ENCODE measurements at regions not wholly inside any gene's neighbourhood (a gene's known extent, or its start where the extent isn't known, plus 50 kb on each side); places are given as distances from the start of the nearest gene placed in this dataset.

DNA sequence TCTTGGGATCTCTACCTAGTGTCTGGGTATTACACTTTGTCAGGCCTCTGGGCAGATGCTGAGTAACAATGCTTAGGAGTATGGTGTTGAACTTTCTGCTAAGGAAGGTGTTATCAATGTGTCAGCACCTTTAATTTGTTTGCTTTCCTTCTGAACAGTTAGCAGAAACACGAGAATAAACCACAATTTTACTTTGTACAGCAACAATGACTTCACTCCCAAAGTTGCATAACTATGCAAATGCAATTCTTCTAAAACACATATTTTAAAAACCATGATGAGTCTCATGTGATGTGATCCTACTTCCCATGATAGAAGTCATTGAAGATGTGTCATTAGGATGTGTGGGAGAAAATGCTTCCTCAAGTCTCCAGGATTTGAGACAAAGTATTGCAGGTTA, 155.0 kb downstream of the POSTN start:
- no peak for DNase-seq
- no peaks in the 10 kb centered on the region for H3K9me3 ChIP-seq (ENCODE audit: low read length)

GRCh38 chr13:37442996-37443395, 155.6 kb downstream of the POSTN start:
- DNase-seq = no peak
- no peaks in the 10 kb centered on the region for H3K4me1 Mint-ChIP-seq
- Histone ChIP-seq H3K9me3 (ENCODE audit: low read length) (no peaks in the 10 kb centered on the region), H3K27ac (ENCODE audit: low read depth, low read length) (no peak overlapping the region), H3K36me3 (ENCODE audit: insufficient read depth, low read length) (no peaks in the 10 kb centered on the region), H3K4me3 (ENCODE audit: low read length) (no peak overlapping the region), H3K4me1 (ENCODE audit: insufficient read depth, low read length) (no peaks in the 10 kb centered on the region), H3K27me3 (ENCODE audit: insufficient read depth, low read length, poor library complexity, severe bottlenecking) (no peaks in the 10 kb centered on the region)
- peaks cover 0 to 1% of the 10 kb centered on the region in 2 donors for H3K27me3 Mint-ChIP-seq
- POLR2A ChIA-PET = no interaction called here
- H3K36me3 Mint-ChIP-seq = peaks cover 0 to 1% (median 0%) of the 10 kb centered on the region in 3 donors
- peaks cover 2 to 20% (median 7%) of the 10 kb centered on the region in 5 donors for H3K9me3 Mint-ChIP-seq
- no peak overlapping the region for H3K4me3 Mint-ChIP-seq
- no peak overlapping the region for H3K27ac Mint-ChIP-seq
- CTCF ChIA-PET = no interaction called here

More for the DNA sequence above, 155.0 kb downstream of the POSTN start:
- peaks cover 2 to 20% (median 7%) of the 10 kb centered on the region in 5 donors for H3K9me3 Mint-ChIP-seq
- no peak overlapping the region for H3K27ac ChIP-seq (ENCODE audit: low read depth, low read length)
- ChIA-PET CTCF (no interaction called here), POLR2A (no interaction called here)
- H3K4me1 ChIP-seq (ENCODE audit: insufficient read depth, low read length) = no peaks in the 10 kb centered on the region
- H3K36me3 ChIP-seq (ENCODE audit: insufficient read depth, low read length) = no peaks in the 10 kb centered on the region
- H3K4me3 Mint-ChIP-seq = no peak overlapping the region
- no peaks in the 10 kb centered on the region for H3K27me3 ChIP-seq (ENCODE audit: insufficient read depth, low read length, poor library complexity, severe bottlenecking)
- H3K27ac Mint-ChIP-seq = no peak overlapping the region
- H3K4me3 ChIP-seq (ENCODE audit: low read length) = no peak overlapping the region
- no peaks in the 10 kb centered on the region for H3K4me1 Mint-ChIP-seq
- peaks cover 0 to 1% of the 10 kb centered on the region in 2 donors for H3K27me3 Mint-ChIP-seq
- H3K36me3 Mint-ChIP-seq = peaks cover 0 to 1% (median 0%) of the 10 kb centered on the region in 3 donors

DNA sequence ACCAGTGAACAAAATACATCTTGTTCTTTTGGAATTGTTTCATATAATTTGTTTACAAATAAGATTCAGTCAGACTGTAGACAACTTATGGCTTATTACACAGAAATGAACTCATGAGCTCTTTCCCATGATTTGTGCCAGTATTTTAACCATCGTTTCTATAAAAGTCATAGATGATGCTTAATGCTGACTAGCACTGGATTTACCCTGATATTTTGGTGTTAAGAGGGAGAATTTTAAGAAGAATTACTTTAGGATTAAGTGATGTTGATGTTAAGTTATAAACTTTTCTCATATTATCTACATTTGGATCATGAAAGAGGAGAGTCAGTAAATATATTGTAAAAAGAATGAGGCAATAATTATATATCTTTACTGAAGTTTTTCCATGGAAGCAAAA, 162.7 kb downstream of the POSTN start:
- H3K4me3 ChIP-seq (ENCODE audit: low read length) = no peak overlapping the region
- H3K4me3 Mint-ChIP-seq = no peak overlapping the region

GRCh38 chr13:37433086-37433485, 165.5 kb downstream of the POSTN start:
- Mint-ChIP-seq H3K36me3 (no peaks in the 10 kb centered on the region), H3K9me3 (peaks cover 0 to 11% (median 10%) of the 10 kb centered on the region in 5 donors), H3K27ac (no peak overlapping the region), H3K27me3 (no peaks in the 10 kb centered on the region), H3K4me3 (no peak overlapping the region), H3K4me1 (no peaks in the 10 kb centered on the region)
- ChIA-PET CTCF (no interaction called here), POLR2A (no interaction called here)
- Histone ChIP-seq H3K27me3 (ENCODE audit: insufficient read depth, low read length, poor library complexity, severe bottlenecking) (no peaks in the 10 kb centered on the region), H3K27ac (ENCODE audit: low read depth, low read length) (no peak overlapping the region), H3K9me3 (ENCODE audit: low read length) (no peaks in the 10 kb centered on the region), H3K4me3 (ENCODE audit: low read length) (no peak overlapping the region), H3K36me3 (ENCODE audit: insufficient read depth, low read length) (no peaks in the 10 kb centered on the region), H3K4me1 (ENCODE audit: insufficient read depth, low read length) (no peaks in the 10 kb centered on the region)
- DNase-seq = no peak

More for the DNA sequence above, 162.7 kb downstream of the POSTN start:
- peaks cover 0 to 9% (median 7%) of the 10 kb centered on the region in 5 donors for H3K9me3 Mint-ChIP-seq
- POLR2A ChIA-PET = no interaction called here
- H3K4me1 Mint-ChIP-seq = no peaks in the 10 kb centered on the region
- no peaks in the 10 kb centered on the region for H3K27me3 ChIP-seq (ENCODE audit: insufficient read depth, low read length, poor library complexity, severe bottlenecking)
- no peaks in the 10 kb centered on the region for H3K4me1 ChIP-seq (ENCODE audit: insufficient read depth, low read length)
- no peaks in the 10 kb centered on the region for H3K36me3 Mint-ChIP-seq
- H3K27ac Mint-ChIP-seq = no peak overlapping the region
- no peaks in the 10 kb centered on the region for H3K9me3 ChIP-seq (ENCODE audit: low read length)
- H3K27ac ChIP-seq (ENCODE audit: low read depth, low read length) = no peak overlapping the region
- no peaks in the 10 kb centered on the region for H3K27me3 Mint-ChIP-seq
- no peak for DNase-seq
- CTCF ChIA-PET = no interaction called here
- no peaks in the 10 kb centered on the region for H3K36me3 ChIP-seq (ENCODE audit: insufficient read depth, low read length)

GRCh38 chr13:37429976-37430375, 168.6 kb downstream of the POSTN start:
- no peaks in the 10 kb centered on the region for H3K4me1 Mint-ChIP-seq
- Histone ChIP-seq H3K36me3 (ENCODE audit: insufficient read depth, low read length) (no peaks in the 10 kb centered on the region), H3K4me1 (ENCODE audit: insufficient read depth, low read length) (no peaks in the 10 kb centered on the region), H3K27ac (ENCODE audit: low read depth, low read length) (no peak overlapping the region), H3K4me3 (ENCODE audit: low read length) (no peak overlapping the region), H3K9me3 (ENCODE audit: low read length) (no peaks in the 10 kb centered on the region), H3K27me3 (ENCODE audit: insufficient read depth, low read length, poor library complexity, severe bottlenecking) (no peaks in the 10 kb centered on the region)
- H3K27me3 Mint-ChIP-seq = peaks cover 0 to 1% of the 10 kb centered on the region in 2 donors
- H3K4me3 Mint-ChIP-seq = no peak overlapping the region
- no peak overlapping the region for H3K27ac Mint-ChIP-seq
- H3K9me3 Mint-ChIP-seq = peaks cover 0 to 11% (median 4%) of the 10 kb centered on the region in 5 donors
- H3K36me3 Mint-ChIP-seq = no peaks in the 10 kb centered on the region
- ChIA-PET CTCF (no interaction called here), POLR2A (no interaction called here)
- no peak for DNase-seq

DNA sequence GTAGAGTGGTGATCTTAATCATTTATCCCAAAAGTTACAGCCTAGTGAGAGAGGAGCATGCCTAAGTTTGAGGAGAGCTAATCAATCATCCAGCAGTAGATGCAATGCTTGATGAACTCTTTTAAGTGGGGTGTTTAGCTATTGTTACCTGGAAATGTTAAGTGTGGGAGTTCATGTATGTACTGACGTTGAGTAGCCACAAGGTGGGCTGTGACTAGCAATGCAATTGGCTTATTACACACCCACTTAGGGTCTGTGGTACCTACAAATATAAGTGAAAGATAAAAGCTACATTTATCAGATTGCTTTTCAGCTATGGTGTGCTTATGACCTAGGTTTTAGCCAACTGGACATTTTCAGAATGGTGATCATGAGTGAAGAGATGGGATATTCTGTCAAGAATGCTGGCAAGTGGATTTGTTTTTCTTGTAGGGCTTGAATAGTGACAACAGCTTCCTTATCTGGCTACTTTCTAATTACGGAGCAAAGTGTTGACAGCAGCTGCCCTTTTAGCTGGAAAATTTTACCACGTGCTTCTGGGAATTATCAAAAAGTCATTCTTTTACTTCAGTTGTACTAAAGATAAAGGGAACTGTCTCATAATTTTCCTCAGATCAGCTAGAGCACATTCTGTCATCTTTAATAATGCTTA, 170.6 kb downstream of the POSTN start:
- Histone ChIP-seq H3K27me3 (ENCODE audit: insufficient read depth, low read length, poor library complexity, severe bottlenecking) (no peaks in the 10 kb centered on the region), H3K36me3 (ENCODE audit: insufficient read depth, low read length) (no peaks in the 10 kb centered on the region), H3K4me1 (ENCODE audit: insufficient read depth, low read length) (no peaks in the 10 kb centered on the region), H3K9me3 (ENCODE audit: low read length) (no peaks in the 10 kb centered on the region), H3K4me3 (ENCODE audit: low read length) (no peak overlapping the region), H3K27ac (ENCODE audit: low read depth, low read length) (no peak overlapping the region)
- H3K9me3 Mint-ChIP-seq = peaks cover 0 to 18% (median 5%) of the 10 kb centered on the region in 5 donors
- no peaks in the 10 kb centered on the region for H3K4me1 Mint-ChIP-seq
- no peaks in the 10 kb centered on the region for H3K36me3 Mint-ChIP-seq
- no peak for DNase-seq
- H3K27me3 Mint-ChIP-seq = peaks cover 0 to 1% of the 10 kb centered on the region in 2 donors
- ChIA-PET POLR2A (no interaction called here), CTCF (no interaction called here)
- H3K4me3 Mint-ChIP-seq = no peak overlapping the region
- no peak overlapping the region for H3K27ac Mint-ChIP-seq

DNA sequence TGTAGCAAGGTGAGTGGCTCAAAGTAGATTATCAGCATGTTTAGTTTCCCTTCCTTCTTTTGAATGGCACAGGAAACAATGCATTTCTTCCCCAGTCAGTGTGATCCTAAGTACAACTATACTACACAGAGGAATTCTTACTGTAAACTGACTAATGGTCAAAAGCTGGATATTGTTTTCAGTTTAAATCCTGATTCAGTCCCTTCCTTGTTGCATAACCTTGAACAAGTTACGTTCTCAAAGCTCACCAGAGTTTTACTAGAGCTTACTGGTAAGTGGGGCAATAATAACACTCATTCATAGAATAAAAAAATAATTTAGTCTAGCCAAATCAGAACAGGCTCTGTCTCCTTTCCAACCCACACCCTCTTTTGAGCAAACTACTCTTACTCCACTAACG, 180.1 kb downstream of the POSTN start:
- Mint-ChIP-seq H3K36me3 (no peaks in the 10 kb centered on the region), H3K4me3 (no peak overlapping the region), H3K9me3 (peaks cover 0 to 7% (median 3%) of the 10 kb centered on the region in 5 donors), H3K27ac (no peak overlapping the region), H3K4me1 (no peaks in the 10 kb centered on the region), H3K27me3 (peaks cover 0 to 3% of the 10 kb centered on the region in 2 donors)
- Histone ChIP-seq H3K4me3 (ENCODE audit: low read length) (no peak overlapping the region), H3K9me3 (ENCODE audit: low read length) (no peaks in the 10 kb centered on the region), H3K4me1 (ENCODE audit: insufficient read depth, low read length) (no peaks in the 10 kb centered on the region), H3K36me3 (ENCODE audit: insufficient read depth, low read length) (no peaks in the 10 kb centered on the region), H3K27me3 (ENCODE audit: insufficient read depth, low read length, poor library complexity, severe bottlenecking) (no peaks in the 10 kb centered on the region), H3K27ac (ENCODE audit: low read depth, low read length) (no peak overlapping the region)
- ChIA-PET POLR2A (no interaction called here), CTCF (no interaction called here)
- DNase-seq = no peak

GRCh38 chr13:37417060-37417441, 181.5 kb downstream of the POSTN start:
- DNase-seq = no peak
- Mint-ChIP-seq H3K36me3 (no peaks in the 10 kb centered on the region), H3K27ac (no peak overlapping the region), H3K4me1 (no peaks in the 10 kb centered on the region), H3K9me3 (peaks cover 2 to 5% (median 3%) of the 10 kb centered on the region in 5 donors), H3K27me3 (peaks cover 0 to 3% of the 10 kb centered on the region in 2 donors), H3K4me3 (no peak overlapping the region)
- no peaks in the 10 kb centered on the region for H3K4me1 ChIP-seq (ENCODE audit: insufficient read depth, low read length)
- H3K27me3 ChIP-seq (ENCODE audit: insufficient read depth, low read length, poor library complexity, severe bottlenecking) = no peaks in the 10 kb centered on the region
- no peak overlapping the region for H3K27ac ChIP-seq (ENCODE audit: low read depth, low read length)
- no peaks in the 10 kb centered on the region for H3K9me3 ChIP-seq (ENCODE audit: low read length)
- ChIA-PET POLR2A (no interaction called here), CTCF (no interaction called here)
- no peak overlapping the region for H3K4me3 ChIP-seq (ENCODE audit: low read length)
- H3K36me3 ChIP-seq (ENCODE audit: insufficient read depth, low read length) = no peaks in the 10 kb centered on the region

Data from CD8-positive, alpha-beta memory T cell (primary cell).